NCI-H524 (cell line): ENCODE measurements at regions not wholly inside any gene's neighbourhood (a gene's known extent, or its start where the extent isn't known, plus 50 kb on each side); places are given as distances from the start of the nearest gene placed in this dataset.
"Not testable (repeated sequence)": the region's sequence is repeated elsewhere in the genome, so short reads cannot be mapped to it uniquely, and the experiment has no call there.

Experiments used
- DNase-seq, 2 experiments: peaks; one replicate each; lab custom pipeline; 2025; lab: John Stamatoyannopoulos, UW

GRCh38 chr9:73344060-73344459 is 192.4 kb downstream of the ANXA1 start:
- no peak for DNase-seq

- DNase-seq: no peak
Measured at GRCh38 chr9:73347123-73347522, 195.5 kb downstream of the ANXA1 start.

GRCh38 chr9:73347720-73348119 is 196.1 kb downstream of the ANXA1 start:
- DNase-seq: no peak

GRCh38 chr9:73348471-73348870 is 196.8 kb downstream of the ANXA1 start:
- DNase-seq: no peak

- DNase-seq: no peak
Measured at GRCh38 chr9:73349476-73349875, 197.8 kb downstream of the ANXA1 start.

- peak; percentile 0 to 71 for DNase-seq
Measured at GRCh38 chr9:73357607-73358006, 205.9 kb downstream of the ANXA1 start.

- DNase-seq: no peak
Measured at GRCh38 chr9:73370053-73370452, 218.4 kb downstream of the ANXA1 start.

GRCh38 chr9:73371801-73372200 is 220.1 kb downstream of the ANXA1 start:
- DNase-seq: peak in 1 of 2 experiments; percentile 0

- no peak for DNase-seq
Measured at GRCh38 chr9:73380411-73380810, 228.7 kb downstream of the ANXA1 start.

GRCh38 chr9:73402081-73403028 is 250.7 kb downstream of the ANXA1 start:
- peak in 1 of 2 experiments; percentile 1 for DNase-seq

GRCh38 chr9:73411494-73411893 is 259.8 kb downstream of the ANXA1 start:
- DNase-seq: no peak

- DNase-seq: no peak
Measured at GRCh38 chr9:73412874-73413273, 261.2 kb downstream of the ANXA1 start.

GRCh38 chr9:73423891-73424290 is 272.2 kb downstream of the ANXA1 start:
- no peak for DNase-seq

- DNase-seq: no peak
Measured at GRCh38 chr9:73426269-73426668, 274.6 kb downstream of the ANXA1 start.

- DNase-seq: no peak
Measured at GRCh38 chr9:73434826-73435225, 283.2 kb downstream of the ANXA1 start.

GRCh38 chr9:73437758-73438157 is 286.1 kb downstream of the ANXA1 start:
- no peak for DNase-seq

GRCh38 chr9:73439839-73440238 is 288.2 kb downstream of the ANXA1 start:
- not testable (repeated sequence) for DNase-seq

GRCh38 chr9:73441223-73441622 is 289.6 kb downstream of the ANXA1 start:
- no peak for DNase-seq

GRCh38 chr9:73441890-73442818 is 290.5 kb downstream of the ANXA1 start:
- no peak for DNase-seq

- DNase-seq: no peak
Measured at GRCh38 chr9:73444821-73445220, 293.2 kb downstream of the ANXA1 start.

GRCh38 chr9:73445384-73445783 is 293.7 kb downstream of the ANXA1 start:
- not testable (repeated sequence) for DNase-seq

- DNase-seq: no peak
Measured at GRCh38 chr9:73446306-73446705, 294.6 kb downstream of the ANXA1 start.

- DNase-seq: no peak
Measured at GRCh38 chr9:73451003-73451402, 299.3 kb downstream of the ANXA1 start.
